PC-9 (cell line): ENCODE measurements at regions not wholly inside any gene's neighbourhood (a gene's known extent, or its start where the extent isn't known, plus 50 kb on each side); places are given as distances from the start of the nearest gene placed in this dataset.

Source experiments
- BruUV-seq: library from RNA; stranded (reverse); fragments of 400-500 nt; replicated peaks from 2 replicates; lab custom pipeline; 2021; lab: Mats Ljungman, UMichigan
- CTCF ChIA-PET: fragments of 300-600 bp; sonication (Branson Sonifier 250); formaldehyde crosslinking; loops from one replicate; lab custom pipeline; 2022; ENCODE audit warnings: antibody characterized with exemption; lab: Charles Lee
- POLR2A ChIA-PET: fragments of 300-600 bp; sonication (Branson Sonifier 250); formaldehyde crosslinking; loops from one replicate; lab custom pipeline; 2022; ENCODE audit warnings: antibody characterized with exemption; ENCODE audit not compliant: unreplicated experiment; lab: Charles Lee
- DNase-seq, 2 experiments: peaks; one replicate each; pipeline versions ENCODE4 v3.0.0 to v3.0.0-alpha.2; 2015 to 2022; ENCODE audit warnings: mixed read lengths in 1 of 2
- H2AFZ ChIP-seq: fragments of 200-600 bp; sonication (generic); 2 replicates; pipeline ENCODE4 v1.8.1; 2017; ENCODE audit warnings: antibody characterized with exemption
- H3F3A ChIP-seq: fragments of 200-600 bp; sonication (generic); 2 replicates; pipeline ENCODE4 v1.8.1; 2017; ENCODE audit warnings: antibody characterized with exemption, mild to moderate bottlenecking, low read depth; ENCODE audit not compliant: insufficient read depth
- H3K27ac ChIP-seq: fragments of 200-600 bp; sonication (generic); 2 replicates; pipeline ENCODE4 v1.6.1; 2016; ENCODE audit warnings: mixed run types
- H3K27me3 ChIP-seq: fragments of 200-600 bp; sonication (generic); 2 replicates; pipeline ENCODE4 v1.6.1; 2016; ENCODE audit warnings: low read depth, mixed run types; ENCODE audit not compliant: insufficient read depth
- H3K36me3 ChIP-seq: fragments of 200-600 bp; sonication (generic); 2 replicates; pipeline ENCODE4 v1.6.1; 2016; ENCODE audit warnings: low read depth, mixed run types
- H3K4me1 ChIP-seq: fragments of 200-600 bp; sonication (generic); replicated peaks from 2 replicates; pipeline ENCODE4 v1.6.1; 2016; ENCODE audit warnings: mixed run types; ENCODE audit not compliant: insufficient read depth
- H3K4me2 ChIP-seq: fragments of 200-600 bp; sonication (generic); 2 replicates; pipeline ENCODE4 v1.6.1; 2017; ENCODE audit warnings: mixed run types
- H3K4me3 ChIP-seq: fragments of 200-600 bp; sonication (generic); 2 replicates; pipeline ENCODE4 v1.6.1; 2016; ENCODE audit warnings: mixed run types
- H3K79me2 ChIP-seq: fragments of 200-600 bp; sonication (generic); 2 replicates; pipeline ENCODE4 v1.6.1; 2017; ENCODE audit warnings: low read depth, mixed run types
- H3K9me2 ChIP-seq: fragments of 200-600 bp; sonication (generic); 2 replicates; pipeline ENCODE4 v1.8.1; 2017; ENCODE audit warnings: mild to moderate bottlenecking; ENCODE audit not compliant: insufficient read depth
- H3K9me3 ChIP-seq: fragments of 200-600 bp; sonication (generic); 2 replicates; pipeline ENCODE4 v1.8.1; 2016; ENCODE audit warnings: low read depth; ENCODE audit not compliant: insufficient read depth
- H4K20me1 ChIP-seq: fragments of 200-600 bp; sonication (generic); 2 replicates; pipeline ENCODE4 v1.8.1; 2017; ENCODE audit not compliant: insufficient read depth
- CTCF ChIP-seq: fragments of 200-600 bp; sonication (generic); conservative IDR thresholded peaks from 2 replicates; pipeline ENCODE4 v1.6.1; 2017; ENCODE audit warnings: mixed run types, antibody characterized with exemption, mild to moderate bottlenecking, moderate library complexity
- EZH2 ChIP-seq: fragments of 200-600 bp; sonication (generic); IDR thresholded peaks from 2 replicates; pipeline ENCODE4 v1.8.0; 2017; ENCODE audit warnings: antibody characterized with exemption, low read depth
- intact Hi-C: fragments of 100-400 bp; cut with micrococcal nuclease; formaldehyde crosslinking; loops from one replicate; pipeline ENCODE4 v1.10.0; 2022; ENCODE audit not compliant: unreplicated experiment

DNA sequence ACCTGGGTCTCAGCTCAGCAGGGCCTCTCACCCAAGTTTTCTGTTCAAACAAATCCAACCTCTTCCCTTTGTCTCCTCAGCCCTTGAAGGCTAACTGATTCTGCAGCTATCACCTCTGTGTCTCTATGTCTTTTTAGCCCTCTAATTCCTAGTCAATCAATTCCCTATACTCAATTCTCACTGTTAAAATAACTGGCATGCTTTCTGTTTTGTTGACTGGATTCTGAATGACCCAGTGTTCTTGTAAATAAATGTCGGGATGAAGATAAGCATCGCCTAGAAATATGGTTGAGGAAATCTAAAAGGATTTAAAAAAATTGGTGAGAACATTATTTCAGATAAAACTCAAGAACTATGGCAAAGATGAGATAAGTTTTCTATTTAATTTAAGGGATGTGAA lies 210.2 kb downstream of the ICE1 start:
- Histone ChIP-seq H3K27ac (no peak overlapping the region), H2AFZ (no peak overlapping the region), H4K20me1 (no peaks in the 10 kb centered on the region), H3K9me3 (no peaks in the 10 kb centered on the region), H3K27me3 (peaks cover 87% of the 10 kb centered on the region), H3K79me2 (no peaks in the 10 kb centered on the region), H3K36me3 (no peaks in the 10 kb centered on the region), H3K9me2 (no peaks in the 10 kb centered on the region), H3F3A (no peaks in the 10 kb centered on the region), H3K4me1 (no peaks in the 10 kb centered on the region), H3K4me3 (no peak overlapping the region), H3K4me2 (no peak overlapping the region)
- no TSS peak for BruUV-seq
- DNase-seq = no peak
- TF ChIP-seq CTCF = no peak
- no peak for TF ChIP-seq EZH2
- POLR2A ChIA-PET = no interaction called here
- intact Hi-C loops = no loop called here
- CTCF ChIA-PET = no interaction called here

GRCh38 chr5:5629607-5629978 lies 207.1 kb downstream of the ICE1 start:
- no peaks in the 10 kb centered on the region for H3K9me3 ChIP-seq
- H3K27me3 ChIP-seq = peaks cover 66% of the 10 kb centered on the region
- H3K9me2 ChIP-seq = no peaks in the 10 kb centered on the region
- no peaks in the 10 kb centered on the region for H3K36me3 ChIP-seq
- peak in 1 of 2 experiments; percentile 43 for DNase-seq
- intact Hi-C loops = no loop called here
- H4K20me1 ChIP-seq = no peaks in the 10 kb centered on the region
- H3K27ac ChIP-seq = no peak overlapping the region
- no peak for TF ChIP-seq EZH2
- no peak for TF ChIP-seq CTCF
- CTCF ChIA-PET = no interaction called here
- H3K79me2 ChIP-seq = no peaks in the 10 kb centered on the region
- H2AFZ ChIP-seq = no peak overlapping the region
- no peaks in the 10 kb centered on the region for H3F3A ChIP-seq
- no peaks in the 10 kb centered on the region for H3K4me1 ChIP-seq
- H3K4me2 ChIP-seq = no peak overlapping the region
- POLR2A ChIA-PET = no interaction called here
- BruUV-seq = no TSS peak
- no peak overlapping the region for H3K4me3 ChIP-seq

DNA sequence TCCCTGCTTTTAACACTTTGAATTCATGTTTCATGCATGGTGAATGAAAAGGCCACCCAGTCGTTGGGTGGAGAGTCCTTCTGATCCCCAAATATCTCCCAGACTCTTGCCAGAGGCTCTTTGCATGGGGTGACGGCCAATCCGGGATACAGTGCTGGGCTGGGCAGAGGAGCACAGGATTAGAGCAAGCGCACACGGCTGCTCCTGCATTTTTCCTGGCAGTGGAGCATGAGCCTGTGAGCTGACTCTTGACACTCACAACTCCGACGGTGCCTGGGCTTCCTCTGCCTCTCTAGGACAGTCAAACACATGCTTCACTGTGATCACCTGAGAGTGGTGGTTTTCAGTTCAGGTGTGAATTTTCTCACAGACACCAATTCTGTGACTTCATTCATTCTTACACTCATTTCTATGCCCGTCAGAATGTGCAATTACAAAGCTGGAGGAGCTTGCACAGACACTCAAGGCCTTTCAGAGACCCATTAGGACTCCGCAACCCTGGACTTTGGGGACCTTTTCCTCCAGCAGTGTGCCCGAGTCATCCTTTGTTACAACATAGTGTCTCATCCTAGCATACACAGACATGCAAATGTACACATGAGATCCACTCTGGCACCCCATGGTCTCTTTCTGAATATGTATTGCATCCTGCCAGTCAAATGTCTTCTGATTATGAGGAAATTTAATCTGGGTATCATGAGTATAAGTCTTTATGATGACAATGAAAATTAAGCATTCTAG lies 206.6 kb downstream of the ICE1 start:
- H3F3A ChIP-seq = no peaks in the 10 kb centered on the region
- H3K9me3 ChIP-seq = no peaks in the 10 kb centered on the region
- H3K9me2 ChIP-seq = no peaks in the 10 kb centered on the region
- H3K4me2 ChIP-seq = no peak overlapping the region
- no peaks in the 10 kb centered on the region for H3K36me3 ChIP-seq
- no peak overlapping the region for H3K4me3 ChIP-seq
- H3K79me2 ChIP-seq = no peaks in the 10 kb centered on the region
- TF ChIP-seq CTCF (no peak), EZH2 (no peak)
- DNase-seq = no peak
- H2AFZ ChIP-seq = no peak overlapping the region
- no peaks in the 10 kb centered on the region for H3K4me1 ChIP-seq
- no peaks in the 10 kb centered on the region for H4K20me1 ChIP-seq
- no TSS peak for BruUV-seq
- intact Hi-C loops = no loop called here
- ChIA-PET CTCF (interaction anchor here (0.6 kb wide), 1 partner anchor 59 kb away, joined by 4 read pairs; no protein-coding TSS in a partner anchor), POLR2A (no interaction called here)
- no peak overlapping the region for H3K27ac ChIP-seq
- H3K27me3 ChIP-seq = peaks cover 60% of the 10 kb centered on the region
